B cell (primary cell): ENCODE measurements at regions not wholly inside any gene's neighbourhood (a gene's known extent, or its start where the extent isn't known, plus 50 kb on each side); places are given as distances from the start of the nearest gene placed in this dataset.

ENCODE experiments used
- ATAC-seq: fragments of 200-7000 bp; cut with Tn5 transposase; one replicate; pipeline ENCODE4 v1.10.0; 2021; ENCODE audit warnings: low read depth, mild to moderate bottlenecking, moderate number of reproducible peaks, moderate library complexity
- CTCF ChIA-PET: fragments of 350-600 bp; sonication (Branson Sonifier 250); formaldehyde crosslinking; loops from one replicate; lab custom pipeline; 2021; ENCODE audit warnings: antibody characterized with exemption, inconsistent platforms; lab: Charles Lee
- POLR2A ChIA-PET: fragments of 350-600 bp; sonication (Branson Sonifier 250); formaldehyde crosslinking; loops from one replicate; lab custom pipeline; 2021; ENCODE audit warnings: antibody characterized with exemption; lab: Charles Lee
- DNase-seq: peaks from one replicate; pipeline ENCODE4 v3.0.0; 2013
- H2AFZ ChIP-seq: 2 replicates; pipeline ENCODE4 v1.6.1; 2012; ENCODE audit warnings: mild to moderate bottlenecking, low read depth, low read length; ENCODE audit not compliant: insufficient read depth, poor library complexity, severe bottlenecking
- H3K27ac ChIP-seq, 2 donors: 1 replicate in 1 of 2; 2 replicates in 1 of 2; pipeline ENCODE4 v1.5.1; 2012 to 2013; ENCODE audit warnings: low read length in 2 of 2, mild to moderate bottlenecking in 2 of 2, moderate library complexity in 1 of 2
- H3K27me3 ChIP-seq, 4 experiments: fragments of 200-600 bp in 1 of 4; sonication (generic) in 1 of 4; replicated peaks in 1 of 4; 1 replicate in 2 of 4; 2 replicates in 2 of 4; pipeline versions ENCODE4 v1.6.1 to v1.7.0; 2013 to 2016; ENCODE audit warnings: low read length in 3 of 4, mild to moderate bottlenecking in 2 of 4, mixed read lengths in 1 of 4, moderate library complexity in 1 of 4; ENCODE audit not compliant: insufficient read depth in 4 of 4, control insufficient read depth in 3 of 4; ENCODE audit errors: control extremely low read depth in 1 of 4
- H3K36me3 ChIP-seq, 2 experiments: replicated peaks in 1 of 2; 1 replicate in 1 of 2; 2 replicates in 1 of 2; pipeline versions ENCODE4 v1.6.1 to v1.7.1; 2013; ENCODE audit warnings: low read length in 1 of 2; ENCODE audit not compliant: insufficient read depth in 2 of 2, control insufficient read depth in 1 of 2; ENCODE audit errors: control extremely low read depth in 1 of 2, extremely low read depth in 1 of 2
- H3K4me1 ChIP-seq, 2 donors: fragments of 200-600 bp in 1 of 2; sonication (generic) in 1 of 2; 1 replicate in 1 of 2; 2 replicates in 1 of 2; pipeline versions ENCODE4 v1.5.1 to v1.6.1; 2013 to 2017; ENCODE audit warnings: low read length in 2 of 2; ENCODE audit not compliant: control insufficient read depth in 2 of 2, insufficient read depth in 2 of 2
- H3K4me2 ChIP-seq: replicated peaks from 2 replicates; pipeline ENCODE3; 2012; ENCODE audit warnings: mild to moderate bottlenecking, low read depth, low read length; ENCODE audit not compliant: poor library complexity, severe bottlenecking
- H3K4me3 ChIP-seq, 5 experiments: fragments of 200-600 bp in 1 of 5; sonication (generic) in 1 of 5; 1 replicate in 3 of 5; 2 replicates in 2 of 5; pipeline versions ENCODE4 v1.5.1 to v1.7.0; 2011 to 2016; ENCODE audit warnings: low read length in 4 of 5, mild to moderate bottlenecking in 4 of 5, low read depth in 2 of 5, control low read depth in 1 of 5, moderate library complexity in 1 of 5; ENCODE audit not compliant: insufficient read depth in 1 of 5; ENCODE audit errors: control extremely low read depth in 1 of 5, extremely low read depth in 1 of 5
- H3K79me2 ChIP-seq: fragments of 200-600 bp; sonication (generic); one replicate; pipeline ENCODE4 v1.6.0; 2016; ENCODE audit warnings: low read length; ENCODE audit not compliant: control insufficient read depth, insufficient read depth
- H3K9ac ChIP-seq: fragments of 200-600 bp; sonication (generic); 2 replicates; pipeline ENCODE4 v1.6.1; 2017; ENCODE audit warnings: mild to moderate bottlenecking, low read length, moderate library complexity
- H3K9me3 ChIP-seq, 3 donors: one replicate each; pipeline versions ENCODE4 v1.6.1 to v1.7.1; 2013; ENCODE audit warnings: low read length in 2 of 3; ENCODE audit not compliant: control insufficient read depth in 2 of 3, insufficient read depth in 1 of 3; ENCODE audit errors: control extremely low read depth in 1 of 3
- H4K20me1 ChIP-seq: 2 replicates; pipeline ENCODE4 v1.6.0; 2012; ENCODE audit warnings: mild to moderate bottlenecking, low read length; ENCODE audit not compliant: insufficient read depth, control insufficient read depth, poor library complexity, severe bottlenecking
- H3K27ac Mint-ChIP-seq: one replicate; pipeline ENCODE4 v1.8.0; 2021; ENCODE audit warnings: mixed read lengths
- H3K27me3 Mint-ChIP-seq: one replicate; pipeline ENCODE4 v1.8.0; 2021; ENCODE audit warnings: mixed read lengths
- H3K4me1 Mint-ChIP-seq: one replicate; pipeline ENCODE4 v1.8.0; 2021; ENCODE audit warnings: mixed read lengths
- H3K4me3 Mint-ChIP-seq: one replicate; pipeline ENCODE4 v1.8.0; 2021; ENCODE audit warnings: mixed read lengths
- H3K9me3 Mint-ChIP-seq: one replicate; pipeline ENCODE4 v1.8.0; 2022; ENCODE audit warnings: mixed read lengths; ENCODE audit not compliant: insufficient read depth
- EZH2 ChIP-seq: IDR thresholded peaks from 2 replicates; pipeline ENCODE4 v1.6.1; 2012; ENCODE audit warnings: borderline replicate concordance, low read depth, mild to moderate bottlenecking, moderate library complexity, low read length; ENCODE audit not compliant: insufficient read depth, poor library complexity, severe bottlenecking
- WGBS: methylation state at CpG from one replicate; pipeline ENCODE4 v1.1.5; 2013; ENCODE audit warnings: missing lambda C conversion rate; ENCODE audit not compliant: insufficient coverage; 5-methylcytosine and 5-hydroxymethylcytosine counted together
- intact Hi-C: fragments of 100-400 bp; cut with micrococcal nuclease; formaldehyde crosslinking; loops from one replicate; pipeline ENCODE4 v1.10.0; 2022
- TF ChIP-seq, protein P1 (sequence below): fragments of 200-600 bp; IDR thresholded peaks from one replicate; pipeline ENCODE4 v1.8.0; 2022; ENCODE audit warnings: antibody characterized with exemption, mild to moderate bottlenecking

DNA sequence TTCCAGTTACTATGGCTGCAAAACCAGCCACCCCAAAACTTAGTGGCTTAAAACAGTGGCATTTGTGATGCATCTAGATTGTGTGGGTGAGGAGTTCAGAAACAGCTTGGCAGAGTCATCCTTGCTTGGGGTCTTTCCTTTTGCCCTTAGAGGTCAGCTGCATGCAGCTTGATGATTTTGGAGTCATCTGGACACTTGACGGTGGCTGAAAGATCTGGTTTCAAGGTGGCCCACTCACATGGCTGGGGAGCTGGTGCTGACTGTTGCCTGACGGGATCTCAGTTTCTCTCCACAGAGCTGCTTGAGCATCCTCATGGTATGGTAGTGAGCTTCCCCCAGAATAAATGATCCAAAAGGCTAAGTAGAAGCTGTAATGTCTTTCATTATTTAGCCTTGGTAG is 191.3 kb upstream of the GALNT17 start:
- POLR2A ChIA-PET: no interaction called here
- no peaks in the 10 kb centered on the region for H3K79me2 ChIP-seq
- H3K4me2 ChIP-seq: no peak overlapping the region
- no peak for ATAC-seq
- no peak overlapping the region for H3K4me3 ChIP-seq
- Mint-ChIP-seq H3K27ac (no peak overlapping the region), H3K4me1 (no peaks in the 10 kb centered on the region), H3K9me3 (peaks cover 6% of the 10 kb centered on the region), H3K4me3 (no peak overlapping the region), H3K27me3 (no peaks in the 10 kb centered on the region)
- H3K27me3 ChIP-seq: no peaks in the 10 kb centered on the region
- peaks cover 0 to 13% (median 0%) of the 10 kb centered on the region in 3 donors for H3K9me3 ChIP-seq
- intact Hi-C loops: no loop called here
- no peaks in the 10 kb centered on the region for H3K36me3 ChIP-seq
- no peak overlapping the region for H2AFZ ChIP-seq
- no peak overlapping the region for H3K27ac ChIP-seq
- no peak overlapping the region for H3K9ac ChIP-seq
- no peaks in the 10 kb centered on the region for H4K20me1 ChIP-seq
- H3K4me1 ChIP-seq: no peaks in the 10 kb centered on the region
- TF ChIP-seq EZH2: no peak
- TF ChIP-seq, protein P1, sequence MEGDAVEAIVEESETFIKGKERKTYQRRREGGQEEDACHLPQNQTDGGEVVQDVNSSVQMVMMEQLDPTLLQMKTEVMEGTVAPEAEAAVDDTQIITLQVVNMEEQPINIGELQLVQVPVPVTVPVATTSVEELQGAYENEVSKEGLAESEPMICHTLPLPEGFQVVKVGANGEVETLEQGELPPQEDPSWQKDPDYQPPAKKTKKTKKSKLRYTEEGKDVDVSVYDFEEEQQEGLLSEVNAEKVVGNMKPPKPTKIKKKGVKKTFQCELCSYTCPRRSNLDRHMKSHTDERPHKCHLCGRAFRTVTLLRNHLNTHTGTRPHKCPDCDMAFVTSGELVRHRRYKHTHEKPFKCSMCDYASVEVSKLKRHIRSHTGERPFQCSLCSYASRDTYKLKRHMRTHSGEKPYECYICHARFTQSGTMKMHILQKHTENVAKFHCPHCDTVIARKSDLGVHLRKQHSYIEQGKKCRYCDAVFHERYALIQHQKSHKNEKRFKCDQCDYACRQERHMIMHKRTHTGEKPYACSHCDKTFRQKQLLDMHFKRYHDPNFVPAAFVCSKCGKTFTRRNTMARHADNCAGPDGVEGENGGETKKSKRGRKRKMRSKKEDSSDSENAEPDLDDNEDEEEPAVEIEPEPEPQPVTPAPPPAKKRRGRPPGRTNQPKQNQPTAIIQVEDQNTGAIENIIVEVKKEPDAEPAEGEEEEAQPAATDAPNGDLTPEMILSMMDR: no peak
- DNase-seq: no peak
- CTCF ChIA-PET: no interaction called here
- WGBS: 100% methylated on average over 2 of the region's 2 CpGs

DNA sequence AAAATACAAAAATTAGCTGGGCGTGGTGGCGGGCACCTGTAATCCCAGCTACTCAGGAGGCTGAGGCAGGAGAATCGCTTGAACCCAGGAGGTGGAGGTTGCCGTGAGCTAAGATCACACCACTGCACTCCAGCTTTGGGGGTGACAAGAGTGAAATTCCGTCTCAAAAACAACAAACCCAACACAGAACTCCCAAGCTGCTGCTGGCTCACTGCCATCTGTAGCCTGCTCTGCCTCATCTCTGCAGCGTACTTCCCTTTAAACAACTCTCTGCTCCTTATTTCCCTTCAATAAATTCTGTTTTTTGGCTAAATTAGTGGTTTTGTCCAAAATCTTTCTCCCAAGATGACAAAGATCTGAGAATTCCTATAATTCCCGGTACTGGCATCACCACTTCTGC is 189.2 kb upstream of the GALNT17 start:
- CTCF ChIA-PET: no interaction called here
- Histone ChIP-seq H4K20me1 (no peaks in the 10 kb centered on the region), H2AFZ (no peak overlapping the region), H3K9me3 (peaks cover 0 to 7% (median 0%) of the 10 kb centered on the region in 3 donors), H3K79me2 (no peaks in the 10 kb centered on the region), H3K36me3 (no peaks in the 10 kb centered on the region), H3K4me3 (no peak overlapping the region), H3K27me3 (no peaks in the 10 kb centered on the region), H3K9ac (no peak overlapping the region), H3K4me1 (no peaks in the 10 kb centered on the region), H3K4me2 (no peak overlapping the region), H3K27ac (no peak overlapping the region)
- TF ChIP-seq, protein P1: no peak
- TF ChIP-seq EZH2: no peak
- ATAC-seq: no peak
- Mint-ChIP-seq H3K4me1 (no peaks in the 10 kb centered on the region), H3K27ac (no peak overlapping the region), H3K4me3 (no peak overlapping the region), H3K27me3 (no peaks in the 10 kb centered on the region), H3K9me3 (peaks cover 10% of the 10 kb centered on the region)
- DNase-seq: no peak
- 89% methylated on average over 5 of the region's 7 CpGs for WGBS
- POLR2A ChIA-PET: no interaction called here
- intact Hi-C loops: no loop called here
